DND-41 (cell line): ENCODE measurements at regions not wholly inside any gene's neighbourhood (a gene's known extent, or its start where the extent isn't known, plus 50 kb on each side); places are given as distances from the start of the nearest gene placed in this dataset.

Experiments used
- ATAC-seq: fragments of 200-7000 bp; cut with Tn5 transposase; 3 replicates; pipeline ENCODE4 v1.9.1; 2021; ENCODE audit warnings: low read depth; ENCODE audit not compliant: insufficient read depth
- DNase-seq: peaks from one replicate; pipeline ENCODE4 v3.0.0-alpha.2; 2020
- H2AFZ ChIP-seq: 2 replicates; pipeline ENCODE4 v1.6.0; 2012; ENCODE audit warnings: low read depth, low read length
- H3K27ac ChIP-seq: 2 replicates; pipeline ENCODE4 v1.5.1; 2012; ENCODE audit warnings: low read length, inconsistent platforms
- H3K27me3 ChIP-seq: fragments of 200-600 bp; sonication (generic); 2 replicates; pipeline ENCODE4 v1.6.0; 2012; ENCODE audit warnings: low read length, mild to moderate bottlenecking, inconsistent platforms; ENCODE audit not compliant: insufficient read depth, poor library complexity
- H3K36me3 ChIP-seq: 2 replicates; pipeline ENCODE4 v1.5.1; 2012; ENCODE audit warnings: low read length, inconsistent platforms; ENCODE audit not compliant: insufficient read depth
- H3K4me1 ChIP-seq: 2 replicates; pipeline ENCODE4 v1.5.1; 2012; ENCODE audit warnings: mild to moderate bottlenecking, low read length; ENCODE audit not compliant: insufficient read depth
- H3K4me2 ChIP-seq: 2 replicates; pipeline ENCODE4 v1.6.0; 2012; ENCODE audit warnings: mild to moderate bottlenecking, moderate library complexity, low read length, inconsistent platforms; ENCODE audit not compliant: insufficient read depth
- H3K4me3 ChIP-seq, 2 experiments: fragments of 200-600 bp in 1 of 2; shearing (Covaris generic) in 1 of 2; 2 replicates each; pipeline ENCODE4 v1.5.1; 2012 to 2016; ENCODE audit warnings: inconsistent platforms in 2 of 2, low read length in 2 of 2, mild to moderate bottlenecking in 2 of 2, low read depth in 1 of 2, moderate library complexity in 1 of 2
- H3K79me2 ChIP-seq: 2 replicates; pipeline ENCODE4 v1.6.0; 2012; ENCODE audit warnings: low read length, inconsistent platforms; ENCODE audit not compliant: insufficient read depth
- H3K9ac ChIP-seq: 2 replicates; pipeline ENCODE4 v1.6.0; 2012; ENCODE audit warnings: low read depth, mild to moderate bottlenecking, inconsistent platforms, low read length, moderate library complexity
- H3K9me3 ChIP-seq: 2 replicates; pipeline ENCODE4 v1.5.1; 2012; ENCODE audit warnings: low read length, moderate library complexity, mild to moderate bottlenecking, inconsistent platforms; ENCODE audit not compliant: insufficient read depth, severe bottlenecking
- H4K20me1 ChIP-seq: 2 replicates; pipeline ENCODE4 v1.6.0; 2012; ENCODE audit warnings: low read length; ENCODE audit not compliant: insufficient read depth
- CTCF ChIP-seq: IDR thresholded peaks from 2 replicates; pipeline ENCODE4 v1.5.1; 2012; ENCODE audit warnings: borderline replicate concordance, low read length, moderate library complexity, mild to moderate bottlenecking; ENCODE audit not compliant: poor library complexity, severe bottlenecking; ENCODE audit errors: extremely low read depth
- EZH2 ChIP-seq: IDR thresholded peaks from 3 replicates; pipeline ENCODE4 v1.6.1; 2012; ENCODE audit warnings: borderline replicate concordance, low read depth, mild to moderate bottlenecking, moderate library complexity, low read length, inconsistent platforms; ENCODE audit not compliant: severe bottlenecking

GRCh38 chr2:237159006-237159911, 73.6 kb downstream of the COPS8 start:
- Histone ChIP-seq H3K9me3 (no peaks in the 10 kb centered on the region), H3K9ac (no peak overlapping the region), H2AFZ (no peak overlapping the region), H3K4me1 (peaks cover 9% of the 10 kb centered on the region), H3K4me2 (no peak overlapping the region), H3K36me3 (no peaks in the 10 kb centered on the region), H3K27ac (no peak overlapping the region), H3K4me3 (no peak overlapping the region), H3K27me3 (peaks cover 2% of the 10 kb centered on the region), H3K79me2 (no peaks in the 10 kb centered on the region), H4K20me1 (no peaks in the 10 kb centered on the region)
- ATAC-seq (peak; percentile 77), DNase-seq (peak; percentile 23)
- TF ChIP-seq CTCF (no peak), EZH2 (no peak)

GRCh38 chr2:237160271-237160919, 74.7 kb downstream of the COPS8 start:
- TF ChIP-seq EZH2 (no peak), CTCF (no peak)
- H3K4me3 ChIP-seq = no peak overlapping the region
- no peaks in the 10 kb centered on the region for H4K20me1 ChIP-seq
- no peak overlapping the region for H3K4me2 ChIP-seq
- no peaks in the 10 kb centered on the region for H3K36me3 ChIP-seq
- no peaks in the 10 kb centered on the region for H3K9me3 ChIP-seq
- H3K9ac ChIP-seq = no peak overlapping the region
- H2AFZ ChIP-seq = no peak overlapping the region
- H3K27me3 ChIP-seq = peaks cover 2% of the 10 kb centered on the region
- DNase-seq (no peak), ATAC-seq (no peak)
- no peak overlapping the region for H3K27ac ChIP-seq
- no peaks in the 10 kb centered on the region for H3K79me2 ChIP-seq
- peaks cover 9% of the 10 kb centered on the region for H3K4me1 ChIP-seq

- TF ChIP-seq EZH2 (no peak), CTCF (no peak)
- DNase-seq (no peak), ATAC-seq (no peak)
- Histone ChIP-seq H3K27ac (no peak overlapping the region), H3K9me3 (no peaks in the 10 kb centered on the region), H3K4me3 (no peak overlapping the region), H3K36me3 (no peaks in the 10 kb centered on the region), H3K79me2 (no peaks in the 10 kb centered on the region), H3K27me3 (peaks cover 2% of the 10 kb centered on the region), H3K9ac (no peak overlapping the region), H3K4me2 (no peak overlapping the region), H3K4me1 (peaks cover 9% of the 10 kb centered on the region), H4K20me1 (no peaks in the 10 kb centered on the region), H2AFZ (no peak overlapping the region)
These were observed 75.5 kb downstream of the COPS8 start for GRCh38 chr2:237161189-237161588.
